ENCODE measurements at regions not wholly inside any gene's neighbourhood (a gene's known extent, or its start where the extent isn't known, plus 50 kb on each side); places are given as distances from the start of the nearest gene placed in this dataset.

- no peak overlapping the region for H3K4me3 ChIP-seq
- H3K27ac ChIP-seq = no peak overlapping the region
- TF ChIP-seq, protein P1, sequence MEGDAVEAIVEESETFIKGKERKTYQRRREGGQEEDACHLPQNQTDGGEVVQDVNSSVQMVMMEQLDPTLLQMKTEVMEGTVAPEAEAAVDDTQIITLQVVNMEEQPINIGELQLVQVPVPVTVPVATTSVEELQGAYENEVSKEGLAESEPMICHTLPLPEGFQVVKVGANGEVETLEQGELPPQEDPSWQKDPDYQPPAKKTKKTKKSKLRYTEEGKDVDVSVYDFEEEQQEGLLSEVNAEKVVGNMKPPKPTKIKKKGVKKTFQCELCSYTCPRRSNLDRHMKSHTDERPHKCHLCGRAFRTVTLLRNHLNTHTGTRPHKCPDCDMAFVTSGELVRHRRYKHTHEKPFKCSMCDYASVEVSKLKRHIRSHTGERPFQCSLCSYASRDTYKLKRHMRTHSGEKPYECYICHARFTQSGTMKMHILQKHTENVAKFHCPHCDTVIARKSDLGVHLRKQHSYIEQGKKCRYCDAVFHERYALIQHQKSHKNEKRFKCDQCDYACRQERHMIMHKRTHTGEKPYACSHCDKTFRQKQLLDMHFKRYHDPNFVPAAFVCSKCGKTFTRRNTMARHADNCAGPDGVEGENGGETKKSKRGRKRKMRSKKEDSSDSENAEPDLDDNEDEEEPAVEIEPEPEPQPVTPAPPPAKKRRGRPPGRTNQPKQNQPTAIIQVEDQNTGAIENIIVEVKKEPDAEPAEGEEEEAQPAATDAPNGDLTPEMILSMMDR (IDR thresholded peaks at IDR 0.05) = peak; percentile 83 to 94 (median 92)
- TF ChIP-seq EP300 (IDR thresholded peaks at IDR 0.05) = no peak
- H3K27me3 ChIP-seq = no peaks in the 10 kb centered on the region
- ATAC-seq (ENCODE audit: low FRiP score in 2 of 2) (peak; percentile 90 to 93), DNase-seq (peak; percentile 59 to 80)
- 45 to 49% methylated on average over 13 to 14 of the region's 14 CpGs for WGBS, 2 donors
- no peaks in the 10 kb centered on the region for H3K9me3 ChIP-seq
- no peaks in the 10 kb centered on the region for H3K36me3 ChIP-seq
- peaks cover 0 to 12% (median 5%) of the 10 kb centered on the region in 4 donors for H3K4me1 ChIP-seq
Measured at GRCh38 chr1:91165033-91165654, 143.3 kb upstream of the ZNF644 start.

DNA sequence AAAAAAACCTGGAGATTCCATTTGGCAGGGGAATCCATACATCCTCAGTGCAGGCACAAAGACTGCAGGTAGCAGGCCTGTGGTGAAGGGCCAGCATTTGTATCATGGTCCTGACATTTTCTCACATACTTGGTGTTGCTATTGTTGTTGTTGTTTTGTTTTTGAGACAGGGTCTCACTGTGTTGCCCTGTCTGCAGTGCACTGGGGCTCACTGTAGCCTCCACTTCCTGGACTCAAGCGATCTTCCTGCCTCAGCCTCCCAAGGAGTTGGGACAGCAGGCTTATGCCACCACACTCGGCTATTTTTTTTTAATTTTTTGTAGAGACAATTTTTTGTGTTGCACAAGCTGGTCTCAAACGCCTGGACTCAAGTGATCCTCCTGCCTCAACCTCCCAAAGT lies 140.8 kb upstream of the ZNF644 start:
- H3K9me3 ChIP-seq = no peaks in the 10 kb centered on the region
- no peak overlapping the region for H3K27ac ChIP-seq
- peaks cover 0 to 12% (median 5%) of the 10 kb centered on the region in 4 donors for H3K4me1 ChIP-seq
- ATAC-seq (ENCODE audit: low FRiP score in 2 of 2) (no peak), DNase-seq (no peak)
- TF ChIP-seq, protein P1 (IDR thresholded peaks at IDR 0.05) = no peak
- no peak for TF ChIP-seq POLR2AphosphoS5 (IDR thresholded peaks at IDR 0.05)
- TF ChIP-seq EP300 (IDR thresholded peaks at IDR 0.05) = no peak
- no peak for TF ChIP-seq POLR2A (IDR thresholded peaks at IDR 0.05)
- no peaks in the 10 kb centered on the region for H3K27me3 ChIP-seq
- H3K4me3 ChIP-seq = no peak overlapping the region
- H3K36me3 ChIP-seq = no peaks in the 10 kb centered on the region
- 86 to 95% methylated on average over 3 of the region's 3 CpGs for WGBS, 2 donors

DNA sequence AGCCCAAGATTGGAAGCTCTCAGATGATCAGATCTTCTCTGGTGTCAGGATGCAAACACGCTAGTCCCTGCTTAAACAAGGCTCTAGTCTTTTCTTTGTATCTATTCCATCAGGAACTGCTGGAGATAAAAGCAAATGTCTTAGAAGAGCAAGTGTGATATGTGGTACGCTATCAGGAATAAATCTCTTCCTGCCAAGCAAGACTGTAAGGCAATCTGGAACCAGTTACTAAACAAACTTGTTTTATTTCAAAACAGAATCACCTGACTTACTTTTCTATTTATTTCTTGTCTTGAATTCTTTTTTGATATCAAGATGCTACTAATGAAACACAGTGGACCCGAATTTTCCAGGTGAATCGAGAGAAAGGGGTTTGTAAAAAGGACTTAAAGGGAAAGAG lies 139.9 kb upstream of the ZNF644 start:
- ATAC-seq (ENCODE audit: low FRiP score in 2 of 2) (no peak), DNase-seq (no peak)
- 42 to 69% methylated on average over 4 of the region's 4 CpGs for WGBS, 2 donors
- Histone ChIP-seq H3K27ac (no peak overlapping the region), H3K4me3 (no peak overlapping the region), H3K36me3 (no peaks in the 10 kb centered on the region), H3K27me3 (no peaks in the 10 kb centered on the region), H3K4me1 (peaks cover 0 to 12% (median 5%) of the 10 kb centered on the region in 4 donors), H3K9me3 (no peaks in the 10 kb centered on the region)
- TF ChIP-seq POLR2AphosphoS5 (IDR thresholded peaks at IDR 0.05) = no peak
- TF ChIP-seq, protein P1 (IDR thresholded peaks at IDR 0.05) = no peak
- no peak for TF ChIP-seq POLR2A (IDR thresholded peaks at IDR 0.05)
- TF ChIP-seq EP300 (IDR thresholded peaks at IDR 0.05) = no peak

DNA sequence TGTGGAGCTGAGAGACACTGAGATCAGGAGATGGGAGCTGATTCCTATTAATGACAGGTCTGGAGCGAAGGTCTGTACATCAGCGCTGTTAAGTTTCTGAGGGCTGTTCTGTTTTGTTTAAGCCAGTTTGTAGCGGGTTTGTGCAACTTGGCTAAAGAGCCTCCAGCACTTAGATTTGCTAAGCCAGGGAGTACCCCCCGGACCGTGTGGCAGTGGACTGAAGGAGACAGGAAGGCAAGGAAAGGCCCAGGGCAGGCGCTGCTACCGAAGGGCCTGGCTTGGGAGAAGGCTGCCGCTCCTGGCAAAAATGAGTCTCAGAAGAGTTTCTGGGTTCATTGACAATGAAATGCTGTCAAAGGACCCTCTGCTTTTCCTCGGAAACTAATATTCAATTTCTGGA lies 139.3 kb upstream of the ZNF644 start:
- ATAC-seq (ENCODE audit: low FRiP score in 2 of 2) = no peak
- TF ChIP-seq, protein P1 (IDR thresholded peaks at IDR 0.05) = no peak
- no peak for TF ChIP-seq EP300 (IDR thresholded peaks at IDR 0.05)
- no peak for TF ChIP-seq POLR2A (IDR thresholded peaks at IDR 0.05)
- WGBS, 2 donors = 75 to 91% methylated on average over 9 of the region's 9 CpGs
- peak in 1 of 2 donors; percentile 12 for DNase-seq
- Histone ChIP-seq H3K4me1 (peaks cover 0 to 12% (median 5%) of the 10 kb centered on the region in 4 donors), H3K9me3 (no peaks in the 10 kb centered on the region), H3K36me3 (no peaks in the 10 kb centered on the region), H3K27ac (no peak overlapping the region), H3K4me3 (no peak overlapping the region), H3K27me3 (no peaks in the 10 kb centered on the region)
